ENCODE measurements at regions not wholly inside any gene's neighbourhood (a gene's known extent, or its start where the extent isn't known, plus 50 kb on each side); places are given as distances from the start of the nearest gene placed in this dataset.

DNA sequence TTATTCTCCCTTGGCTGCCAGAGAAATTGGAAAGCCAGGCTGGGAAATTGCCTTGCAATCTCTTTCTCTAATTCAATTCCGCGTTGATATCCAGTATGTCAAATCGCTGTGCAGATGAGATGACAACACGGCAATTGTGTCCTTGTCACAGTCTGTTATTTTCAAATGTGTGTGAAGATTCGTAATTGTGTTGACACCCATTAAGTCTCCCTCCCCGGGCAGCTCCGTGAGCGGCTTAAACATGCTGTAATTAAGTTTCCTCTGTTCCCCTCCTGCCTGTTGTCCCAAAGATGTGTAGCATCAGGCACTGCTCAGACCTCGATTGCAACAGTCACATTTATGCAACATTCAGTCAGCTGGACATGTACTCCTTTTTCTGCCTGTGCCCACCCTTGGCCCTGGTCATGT lies 209.5 kb downstream of the LPIN1 start:
- ATAC-seq: no peak

DNA sequence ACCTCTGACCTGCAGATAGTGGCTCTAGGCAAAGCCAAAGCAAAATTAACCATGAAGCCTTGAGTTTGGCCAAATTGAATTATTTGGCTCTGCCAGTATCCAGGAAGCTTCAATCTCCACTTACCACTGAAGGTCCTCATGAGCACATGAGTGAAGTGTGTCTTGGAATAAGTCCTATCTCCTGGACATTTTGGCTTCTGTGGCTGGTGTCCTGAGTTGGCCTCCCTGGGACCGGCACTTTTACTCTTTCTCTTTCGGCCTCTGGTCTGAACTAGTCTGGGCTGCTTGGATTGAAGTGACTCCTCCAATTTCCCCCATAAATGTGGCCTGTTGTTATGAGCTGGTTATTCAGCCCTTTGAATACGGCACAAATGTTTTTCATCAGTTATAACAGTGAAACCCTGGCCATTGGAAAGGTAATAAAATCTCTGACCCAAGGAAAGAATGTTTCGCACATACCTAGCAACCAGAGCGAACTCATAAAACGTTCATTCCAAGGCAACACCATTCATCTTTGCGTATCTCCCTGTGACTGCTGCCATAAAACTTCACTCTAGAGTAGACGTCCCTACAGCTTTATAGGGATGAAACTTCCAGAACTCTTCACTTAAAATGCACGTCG lies 216.4 kb downstream of the LPIN1 start:
- ATAC-seq: no peak

DNA sequence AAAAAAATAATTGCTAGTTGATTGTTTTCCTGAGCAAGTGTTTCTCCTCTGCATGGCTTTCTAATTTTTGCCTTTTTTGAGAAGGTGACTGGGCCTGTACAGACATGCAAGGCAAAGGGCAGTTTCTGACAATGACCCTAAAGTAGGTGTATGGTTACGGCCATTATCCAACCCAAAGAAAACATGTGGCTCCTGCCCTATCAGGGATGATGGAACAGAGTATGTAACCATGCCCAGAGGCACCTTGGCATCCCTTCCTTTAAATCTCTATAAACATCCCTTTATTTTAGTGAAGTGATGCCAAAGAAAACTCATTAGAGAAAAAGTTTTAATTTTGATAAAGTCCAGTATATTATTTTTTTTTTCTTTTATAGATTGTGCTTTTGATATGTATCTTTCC lies 217.5 kb downstream of the LPIN1 start:
- no peak for ATAC-seq

GRCh38 chr2:11967946-11968465 lies 221.6 kb downstream of the LPIN1 start:
- ATAC-seq: no peak

GRCh38 chr2:11968521-11968920 lies 222.1 kb downstream of the LPIN1 start:
- no peak for ATAC-seq

GRCh38 chr2:11969774-11970173 lies 223.3 kb downstream of the LPIN1 start:
- no peak for ATAC-seq

DNA sequence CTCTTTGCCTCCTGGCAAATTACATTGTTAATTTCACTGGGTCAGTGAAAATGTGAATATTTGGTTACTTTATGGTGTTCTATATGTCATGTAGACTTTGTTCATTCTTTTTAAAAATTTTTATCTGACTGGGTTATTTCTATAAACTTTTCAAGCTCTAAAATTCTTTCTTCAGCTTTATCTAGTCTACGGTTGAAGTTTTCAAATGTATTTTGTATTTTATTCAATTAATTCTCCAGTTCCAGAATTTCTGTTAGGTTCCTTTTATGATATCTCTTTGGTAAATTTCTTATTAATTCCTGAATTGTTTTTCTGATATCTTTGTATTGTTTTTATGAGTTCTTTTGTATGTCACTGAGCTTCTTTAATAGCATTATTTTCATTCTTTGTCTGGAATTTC lies 228.1 kb downstream of the LPIN1 start:
- ATAC-seq: no peak

DNA sequence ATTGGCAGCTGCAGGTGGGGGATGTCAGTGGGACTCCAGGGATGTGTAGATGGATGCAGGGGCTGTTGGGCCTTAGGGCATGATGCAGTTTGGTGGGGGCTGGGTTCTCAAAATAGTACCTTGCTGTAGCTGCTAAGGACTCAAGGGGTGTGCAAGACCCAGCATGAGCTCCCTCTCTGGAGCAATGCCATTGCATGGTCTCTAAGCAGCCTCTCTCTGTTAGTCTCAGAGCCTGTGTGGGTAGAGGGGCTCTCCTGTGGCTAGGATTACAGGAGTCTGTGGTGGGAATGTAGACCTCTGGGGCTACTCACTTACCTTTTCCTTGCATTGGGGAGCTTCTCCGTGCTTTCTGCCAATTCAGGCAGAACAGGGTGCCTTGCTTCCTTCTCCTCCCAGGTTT lies 228.9 kb downstream of the LPIN1 start:
- ATAC-seq: no peak

GRCh38 chr2:11976073-11976472 lies 229.6 kb downstream of the LPIN1 start:
- ATAC-seq: no peak

- no peak for ATAC-seq
These were observed 231.5 kb downstream of the LPIN1 start for GRCh38 chr2:11977766-11978524.

DNA sequence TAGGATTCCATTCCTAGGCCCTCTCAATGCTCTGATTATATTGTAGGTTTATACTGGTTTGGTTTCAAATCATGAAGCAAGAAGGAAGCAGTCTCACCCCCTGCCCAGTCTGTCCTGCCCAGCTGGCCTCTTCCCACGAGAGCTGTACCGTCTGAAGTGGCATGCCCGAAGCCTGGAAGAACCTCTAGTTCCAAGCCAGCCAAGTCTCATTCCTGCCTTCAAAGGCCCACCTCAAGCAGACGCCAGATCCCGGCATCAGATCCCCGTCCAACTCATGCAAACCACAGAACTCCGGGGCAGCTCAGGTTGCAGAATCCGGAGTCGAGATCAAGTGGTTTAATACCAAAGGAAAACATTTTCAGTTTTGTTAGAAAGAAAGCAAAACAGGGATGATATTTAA lies 234.4 kb downstream of the LPIN1 start:
- ATAC-seq: no peak

GRCh38 chr2:11983401-11983800 lies 237.0 kb downstream of the LPIN1 start:
- ATAC-seq: no peak

- no peak for ATAC-seq
These were observed 237.4 kb downstream of the LPIN1 start for GRCh38 chr2:11983870-11984269.

GRCh38 chr2:11984316-11985158 lies 238.1 kb downstream of the LPIN1 start:
- ATAC-seq: no peak

DNA sequence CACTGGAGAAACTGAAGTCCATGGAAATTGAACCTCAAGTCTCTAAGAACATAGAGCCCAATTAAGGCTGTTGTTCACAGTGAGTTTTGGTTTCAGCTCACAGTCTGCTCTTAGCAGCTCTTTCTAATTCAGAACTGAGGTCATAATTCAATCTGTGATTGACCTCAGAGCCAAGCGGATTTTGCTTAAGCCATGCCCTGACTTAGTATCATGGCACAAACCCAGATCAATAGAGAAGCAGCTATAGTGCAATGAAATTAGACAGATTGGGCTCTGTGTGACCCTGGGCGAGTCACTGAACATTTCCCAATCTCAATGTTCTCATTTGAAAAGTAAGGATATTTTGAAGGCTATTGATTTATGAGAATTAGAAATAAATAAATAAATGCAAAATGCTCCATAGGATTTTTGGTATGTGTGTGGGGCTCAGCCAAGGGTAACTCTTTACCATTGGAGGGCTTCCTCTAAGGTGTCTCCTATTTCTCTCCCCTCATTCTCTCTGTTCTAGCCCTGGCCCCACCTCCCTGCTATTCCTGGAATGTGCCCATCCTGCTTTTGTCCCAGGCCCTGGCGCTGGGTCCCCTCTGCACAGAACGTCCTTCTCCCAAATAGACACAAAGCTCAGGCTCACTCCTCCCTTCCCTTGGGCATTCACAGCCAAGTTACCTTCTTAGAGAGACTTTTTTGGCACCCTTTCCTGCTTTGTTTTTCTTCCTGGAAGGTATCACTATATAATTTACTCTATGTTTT lies 239.6 kb downstream of the LPIN1 start:
- no peak for ATAC-seq

- no peak for ATAC-seq
These were observed 240.7 kb downstream of the LPIN1 start for GRCh38 chr2:11987151-11987550.

DNA sequence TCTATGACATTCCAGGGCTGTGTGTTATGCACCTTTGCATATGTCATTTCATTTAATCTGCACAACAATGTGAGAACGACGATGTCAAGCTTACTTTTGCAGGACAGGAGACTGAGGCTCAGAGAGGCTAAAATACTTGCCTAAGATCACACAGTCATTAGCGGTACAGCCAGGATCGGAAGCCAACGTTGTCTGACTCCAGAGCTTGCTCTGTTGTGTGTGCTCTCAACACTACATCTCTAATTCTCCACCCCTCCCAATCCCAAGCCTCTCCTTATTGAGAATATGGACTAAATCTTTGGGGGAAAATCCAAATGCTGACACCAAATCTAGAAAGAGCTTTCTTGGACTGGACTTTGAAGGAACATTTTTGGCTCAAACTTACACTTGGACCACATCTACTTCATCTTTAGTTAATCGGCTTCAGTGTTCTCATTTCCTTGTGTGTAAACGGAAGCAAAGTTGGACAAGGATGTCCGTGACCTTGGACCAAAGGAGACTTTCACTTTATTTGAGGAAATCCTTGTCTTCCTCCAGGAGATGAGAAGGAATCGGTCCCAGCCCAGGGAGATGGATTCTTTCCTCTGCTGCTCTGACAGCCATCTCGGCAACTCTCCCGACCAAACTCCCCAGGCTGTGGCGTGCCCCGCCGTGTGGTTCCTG lies 242.4 kb downstream of the LPIN1 start:
- ATAC-seq: no peak

DNA sequence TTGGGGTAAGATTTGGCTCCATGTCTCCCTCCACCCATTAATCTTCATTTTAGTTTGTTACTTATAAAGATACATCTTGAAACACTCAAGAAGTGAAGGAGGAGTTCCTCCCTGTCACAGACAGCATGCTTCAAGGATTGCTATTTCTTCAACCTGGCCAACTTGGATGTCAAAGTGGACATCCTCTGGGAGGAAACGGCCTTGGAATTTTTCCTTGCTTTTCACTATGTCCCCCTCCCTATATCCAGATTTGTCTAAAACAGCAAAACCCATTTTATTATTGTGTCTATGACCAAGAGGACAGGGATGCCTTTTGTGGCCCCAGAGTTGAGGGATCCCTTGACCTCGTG lies 242.9 kb downstream of the LPIN1 start:
- no peak for ATAC-seq

- ATAC-seq: no peak
These were observed 244.1 kb downstream of the LPIN1 start for GRCh38 chr2:11990576-11990975.

GRCh38 chr2:11993749-11994148 lies 247.3 kb downstream of the LPIN1 start:
- ATAC-seq: no peak

- ATAC-seq: no peak
These were observed 249.0 kb downstream of the LPIN1 start for GRCh38 chr2:11995456-11995855.

DNA sequence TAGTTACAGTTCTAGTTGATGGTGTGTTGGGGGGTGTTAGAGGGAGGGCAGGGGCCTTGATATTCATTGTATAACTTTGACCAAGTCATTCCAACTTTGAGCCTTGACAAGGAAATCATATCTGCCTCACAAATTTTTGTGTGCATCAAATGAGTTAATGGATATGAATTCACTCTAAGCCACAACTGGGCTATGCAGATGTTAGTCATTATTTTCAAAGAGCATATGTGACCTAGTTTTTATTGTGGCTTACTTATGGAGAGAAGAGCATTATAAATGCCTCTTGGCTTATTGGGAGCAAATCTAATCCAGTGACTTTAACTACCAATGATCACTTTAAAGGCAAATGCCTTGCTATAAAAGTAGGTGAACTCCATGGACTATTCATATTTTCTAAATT lies 250.2 kb downstream of the LPIN1 start:
- ATAC-seq: no peak
